GM18520 (cell line): ENCODE measurements at regions not wholly inside any gene's neighbourhood (a gene's known extent, or its start where the extent isn't known, plus 50 kb on each side); places are given as distances from the start of the nearest gene placed in this dataset.

Experiments
- ATAC-seq: cut with Tn5 transposase; IDR thresholded peaks from one replicate; pipeline ENCODE4 v1.9.1; 2021; ENCODE audit not compliant: unreplicated experiment

GRCh38 chr2:152890736-152891135 is 172.3 kb downstream of the ARL6IP6 start:
- ATAC-seq = no peak

GRCh38 chr2:152883951-152884487 is 165.6 kb downstream of the ARL6IP6 start:
- ATAC-seq = no peak

- no peak for ATAC-seq
Observed at GRCh38 chr2:152881527-152881926, 163.1 kb downstream of the ARL6IP6 start.

GRCh38 chr2:152879275-152879674 is 160.9 kb downstream of the ARL6IP6 start:
- no peak for ATAC-seq

GRCh38 chr2:152875701-152876695 is 157.6 kb downstream of the ARL6IP6 start:
- no peak for ATAC-seq

GRCh38 chr2:152874955-152875354 is 156.5 kb downstream of the ARL6IP6 start:
- no peak for ATAC-seq

- no peak for ATAC-seq
Observed at GRCh38 chr2:152870239-152870638, 151.8 kb downstream of the ARL6IP6 start.

- ATAC-seq = no peak
Observed at GRCh38 chr2:152867397-152867796, 149.0 kb downstream of the ARL6IP6 start.

- no peak for ATAC-seq
Observed at GRCh38 chr2:152864601-152865149, 146.3 kb downstream of the ARL6IP6 start.

- no peak for ATAC-seq
Observed at GRCh38 chr2:152863826-152864225, 145.4 kb downstream of the ARL6IP6 start.

GRCh38 chr2:152861349-152861942 is 143.0 kb downstream of the ARL6IP6 start:
- ATAC-seq = no peak

- ATAC-seq = no peak
Observed at GRCh38 chr2:152858594-152859265, 140.3 kb downstream of the ARL6IP6 start.

GRCh38 chr2:152846697-152847470 is 128.5 kb downstream of the ARL6IP6 start:
- no peak for ATAC-seq

- no peak for ATAC-seq
Observed at GRCh38 chr2:152835674-152836073, 117.3 kb downstream of the ARL6IP6 start.

- ATAC-seq = no peak
Observed at GRCh38 chr2:152827944-152828343, 109.5 kb downstream of the ARL6IP6 start.

GRCh38 chr2:152826581-152827279 is 108.3 kb downstream of the ARL6IP6 start:
- no peak for ATAC-seq

- no peak for ATAC-seq
Observed at GRCh38 chr2:152825834-152826233, 107.4 kb downstream of the ARL6IP6 start.

GRCh38 chr2:152823905-152824304 is 105.5 kb downstream of the ARL6IP6 start:
- no peak for ATAC-seq

- no peak for ATAC-seq
Observed at GRCh38 chr2:152822676-152823075, 104.3 kb downstream of the ARL6IP6 start.

- no peak for ATAC-seq
Observed at GRCh38 chr2:152820048-152820447, 101.6 kb downstream of the ARL6IP6 start.
